Neural progenitor cell (in vitro differentiated cells): ENCODE measurements at regions not wholly inside any gene's neighbourhood (a gene's known extent, or its start where the extent isn't known, plus 50 kb on each side); places are given as distances from the start of the nearest gene placed in this dataset.
A peak's percentile ranks its signal among the peaks of the same experiment; 100 is the strongest.

Experiments used
- DNase-seq: peaks from one replicate; pipeline ENCODE4 v3.0.0-alpha.2; 2016; ENCODE audit warnings: low spot score
- H2AFZ ChIP-seq: fragments of 200-600 bp; sonication (generic); replicated peaks from 2 replicates; pipeline ENCODE4 v1.6.1; 2016; ENCODE audit warnings: antibody characterized with exemption
- H3F3A ChIP-seq: fragments of 200-600 bp; sonication (generic); 2 replicates; pipeline ENCODE4 v1.6.1; 2016; ENCODE audit warnings: antibody characterized with exemption, low read depth
- H3K27ac ChIP-seq: fragments of 200-600 bp; sonication (generic); 2 replicates; pipeline ENCODE4 v1.5.1; 2016; ENCODE audit warnings: mild to moderate bottlenecking
- H3K27me3 ChIP-seq: fragments of 200-600 bp; sonication (generic); 2 replicates; pipeline ENCODE4 v1.6.1; 2016; ENCODE audit warnings: mild to moderate bottlenecking, moderate library complexity
- H3K36me3 ChIP-seq: fragments of 200-600 bp; sonication (generic); 2 replicates; pipeline ENCODE4 v1.5.1; 2016
- H3K4me1 ChIP-seq: fragments of 200-600 bp; sonication (generic); 2 replicates; pipeline ENCODE4 v1.6.1; 2016; ENCODE audit warnings: mixed run types
- H3K4me2 ChIP-seq: fragments of 200-600 bp; sonication (generic); 2 replicates; pipeline ENCODE4 v1.6.1; 2016
- H3K4me3 ChIP-seq: fragments of 200-600 bp; sonication (generic); 2 replicates; pipeline ENCODE4 v1.5.1; 2016
- H3K79me2 ChIP-seq: fragments of 200-600 bp; sonication (generic); 2 replicates; pipeline ENCODE4 v1.6.1; 2016; ENCODE audit warnings: low read depth
- H3K9ac ChIP-seq: fragments of 200-600 bp; sonication (generic); 2 replicates; pipeline ENCODE4 v1.6.1; 2016
- H3K9me3 ChIP-seq: fragments of 200-600 bp; sonication (generic); 2 replicates; pipeline ENCODE4 v1.5.1; 2016; ENCODE audit warnings: low read depth
- H4K20me1 ChIP-seq: fragments of 200-600 bp; sonication (generic); 2 replicates; pipeline ENCODE4 v1.6.1; 2016; ENCODE audit warnings: low read depth
- H3K27ac Mint-ChIP-seq: 3 replicates; pipeline ENCODE4 v1.8.0; 2021; ENCODE audit warnings: mixed read lengths
- H3K27me3 Mint-ChIP-seq: 2 replicates; pipeline ENCODE4 v1.8.0; 2022; ENCODE audit warnings: low read depth, mild to moderate bottlenecking, inconsistent platforms, moderate library complexity, mixed read lengths; ENCODE audit not compliant: insufficient read depth
- H3K36me3 Mint-ChIP-seq: 3 replicates; pipeline ENCODE4 v1.8.0; 2021; ENCODE audit warnings: mixed read lengths
- H3K4me1 Mint-ChIP-seq: 3 replicates; pipeline ENCODE4 v1.8.0; 2021; ENCODE audit warnings: mixed read lengths
- H3K4me3 Mint-ChIP-seq: 3 replicates; pipeline ENCODE4 v1.8.0; 2021; ENCODE audit warnings: mild to moderate bottlenecking, moderate library complexity, mixed read lengths
- H3K9me3 Mint-ChIP-seq: 3 replicates; pipeline ENCODE4 v1.8.0; 2020; ENCODE audit warnings: mixed read lengths
- CTCF ChIP-seq: fragments of 200-600 bp; sonication (generic); IDR thresholded peaks from 2 replicates; pipeline ENCODE4 v1.5.1; 2017; ENCODE audit warnings: antibody characterized with exemption, mild to moderate bottlenecking
- EZH2 ChIP-seq: fragments of 200-600 bp; sonication (generic); IDR thresholded peaks from 2 replicates; pipeline ENCODE4 v1.6.1; 2017; ENCODE audit warnings: antibody characterized with exemption, mild to moderate bottlenecking, moderate library complexity
- EZH2phosphoT487 ChIP-seq: fragments of 200-600 bp; sonication (generic); IDR thresholded peaks from 2 replicates; pipeline ENCODE4 v1.6.1; 2017; ENCODE audit warnings: antibody characterized with exemption

DNA sequence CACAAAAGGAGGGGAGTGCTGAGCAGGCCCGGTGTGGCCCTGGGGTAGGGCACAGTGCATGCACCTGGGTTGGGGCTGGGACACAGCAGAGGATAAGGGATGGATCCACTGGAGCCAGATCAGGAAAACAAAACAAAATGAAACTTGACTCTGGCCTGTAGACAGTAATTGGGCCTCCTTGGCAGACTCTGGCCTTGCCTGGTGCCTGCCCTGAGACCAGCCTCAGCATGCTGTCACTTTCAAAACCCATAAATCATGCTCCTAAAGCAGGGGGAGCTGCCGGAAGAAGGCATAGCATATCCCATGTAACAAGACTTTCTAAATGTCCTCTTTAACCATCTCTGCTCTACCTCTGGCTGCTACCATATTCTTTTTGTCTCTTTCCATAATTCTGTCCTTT is 61.1 kb upstream of the IGFBP5 start:
- H4K20me1 ChIP-seq: no peaks in the 10 kb centered on the region
- H3K4me3 ChIP-seq: no peak overlapping the region
- H3F3A ChIP-seq: peaks cover 16% of the 10 kb centered on the region
- DNase-seq: no peak
- H2AFZ ChIP-seq: no peak overlapping the region
- H3K4me2 ChIP-seq: no peak overlapping the region
- H3K27ac ChIP-seq: no peak overlapping the region
- H3K4me1 ChIP-seq: peaks cover 30% of the 10 kb centered on the region
- H3K27me3 ChIP-seq: no peaks in the 10 kb centered on the region
- H3K79me2 ChIP-seq: no peaks in the 10 kb centered on the region
- H3K9ac ChIP-seq: no peak overlapping the region
- no peaks in the 10 kb centered on the region for H3K36me3 Mint-ChIP-seq
- no peaks in the 10 kb centered on the region for H3K36me3 ChIP-seq
- H3K9me3 ChIP-seq: no peaks in the 10 kb centered on the region
- H3K9me3 Mint-ChIP-seq: peaks cover 2% of the 10 kb centered on the region
- TF ChIP-seq CTCF (no peak), EZH2 (no peak), EZH2phosphoT487 (no peak)
- peaks cover 2% of the 10 kb centered on the region for H3K27me3 Mint-ChIP-seq
- H3K4me3 Mint-ChIP-seq: no peak overlapping the region
- H3K27ac Mint-ChIP-seq: peak overlapping the region; percentile 8
- peaks cover 38% of the 10 kb centered on the region for H3K4me1 Mint-ChIP-seq

- Histone ChIP-seq H4K20me1 (no peaks in the 10 kb centered on the region), H2AFZ (no peak overlapping the region), H3K27ac (no peak overlapping the region), H3K9ac (no peak overlapping the region), H3K4me1 (peaks cover 30% of the 10 kb centered on the region), H3K27me3 (no peaks in the 10 kb centered on the region), H3K36me3 (no peaks in the 10 kb centered on the region), H3K9me3 (no peaks in the 10 kb centered on the region), H3K4me2 (no peak overlapping the region), H3F3A (peaks cover 16% of the 10 kb centered on the region), H3K4me3 (no peak overlapping the region), H3K79me2 (no peaks in the 10 kb centered on the region)
- TF ChIP-seq CTCF (no peak), EZH2 (no peak), EZH2phosphoT487 (no peak)
- Mint-ChIP-seq H3K9me3 (peaks cover 5% of the 10 kb centered on the region), H3K36me3 (no peaks in the 10 kb centered on the region), H3K27ac (peak overlapping the region; percentile 43), H3K27me3 (peaks cover 2% of the 10 kb centered on the region), H3K4me1 (peaks cover 38% of the 10 kb centered on the region), H3K4me3 (no peak overlapping the region)
- no peak for DNase-seq
Measured at GRCh38 chr2:216754812-216755211, 59.5 kb upstream of the IGFBP5 start.

GRCh38 chr2:216754336-216754735 is 59.0 kb upstream of the IGFBP5 start:
- no peaks in the 10 kb centered on the region for H3K36me3 ChIP-seq
- TF ChIP-seq CTCF (no peak), EZH2 (no peak), EZH2phosphoT487 (no peak)
- H3K9me3 ChIP-seq: no peaks in the 10 kb centered on the region
- DNase-seq: no peak
- peaks cover 30% of the 10 kb centered on the region for H3K4me1 ChIP-seq
- no peak overlapping the region for H3K27ac ChIP-seq
- no peaks in the 10 kb centered on the region for H3K27me3 ChIP-seq
- no peaks in the 10 kb centered on the region for H3K79me2 ChIP-seq
- H3K4me3 Mint-ChIP-seq: no peak overlapping the region
- H3K4me2 ChIP-seq: no peak overlapping the region
- H4K20me1 ChIP-seq: no peaks in the 10 kb centered on the region
- peaks cover 9% of the 10 kb centered on the region for H3K9me3 Mint-ChIP-seq
- H2AFZ ChIP-seq: no peak overlapping the region
- H3K9ac ChIP-seq: no peak overlapping the region
- peaks cover 2% of the 10 kb centered on the region for H3K27me3 Mint-ChIP-seq
- no peaks in the 10 kb centered on the region for H3K36me3 Mint-ChIP-seq
- H3K4me1 Mint-ChIP-seq: peaks cover 38% of the 10 kb centered on the region
- H3K4me3 ChIP-seq: no peak overlapping the region
- peak overlapping the region; percentile 43 for H3K27ac Mint-ChIP-seq
- peaks cover 16% of the 10 kb centered on the region for H3F3A ChIP-seq
